ENCODE measurements at regions not wholly inside any gene's neighbourhood (a gene's known extent, or its start where the extent isn't known, plus 50 kb on each side); places are given as distances from the start of the nearest gene placed in this dataset.

- ATAC-seq (no peak), DNase-seq (ENCODE audit: low spot score) (no peak), FAIRE-seq (no peak)
- TF ChIP-seq ZNF619 (CRISPR knock-in tag; IDR thresholded peaks at IDR 0.05) (no peak), ZNF292 (CRISPR knock-in tag; IDR thresholded peaks at IDR 0.05; ENCODE audit: borderline replicate concordance, low read depth) (no peak)
- WGBS (ENCODE audit: low lambda C conversion rate), result 4% methylated on average over 2 of the region's 2 CpGs
- no peaks in the 10 kb centered on the region for H3K4me1 ChIP-seq (ENCODE audit: insufficient read depth, low read length)
- no TSS peak for BruUV-seq (replicated peaks)
- no peaks in the 10 kb centered on the region for H3K27me3 ChIP-seq (ENCODE audit: control insufficient read depth in 1 of 2, insufficient read depth in 2 of 2, low read length in 2 of 2)
- no peak overlapping the region for H3K27ac ChIP-seq (ENCODE audit: extremely low read length, insufficient read depth, low read length)
- no peaks in the 10 kb centered on the region for H3K9me3 ChIP-seq (ENCODE audit: low read length)
- H3K36me3 ChIP-seq (replicated peaks in 1 of 2; ENCODE audit: control insufficient read depth in 1 of 2, insufficient read depth in 2 of 2, low read length in 2 of 2), result no peaks in the 10 kb centered on the region
- no peak overlapping the region for H3K4me2 ChIP-seq (ENCODE audit: low read depth, low read length)
- no peaks in the 10 kb centered on the region for H4K20me1 ChIP-seq (ENCODE audit: insufficient read depth, low read length)
- no peaks in the 10 kb centered on the region for H3K79me2 ChIP-seq (ENCODE audit: insufficient read depth, low read length)
- no peak overlapping the region for H3K4me3 ChIP-seq (replicated peaks in 1 of 3; ENCODE audit: insufficient read depth in 1 of 3, low read depth in 2 of 3, low read length in 3 of 3)
- ChIA-PET POLR2A (no interaction called here), CTCF (ENCODE audit: low intra/inter-chr PET ratio, low total read pairs) (no interaction called here)
- intact Hi-C loops (cut with micrococcal nuclease; ENCODE audit: unreplicated experiment) (no loop called here), in situ Hi-C loops (cut with HindIII; ENCODE audit: extremely low pct_ligation_motif_present, low pct_unique_long_range_greater_than_20kb) (no loop called here)
- H3K9ac ChIP-seq (ENCODE audit: insufficient read depth, low read depth, low read length), result no peak overlapping the region
- H2AFZ ChIP-seq (ENCODE audit: low read length), result no peak overlapping the region
Observed at GRCh38 chr16:7233975-7234374, 98.7 kb upstream of the RBFOX1 start.

- Histone ChIP-seq H3K27me3 (ENCODE audit: control insufficient read depth in 1 of 2, insufficient read depth in 2 of 2, low read length in 2 of 2) (peaks cover 0 to 6% of the 10 kb centered on the region in 2 experiments; a peak in 1 of 5 replicates), H3K4me1 (ENCODE audit: insufficient read depth, low read length) (no peaks in the 10 kb centered on the region), H2AFZ (ENCODE audit: low read length) (no peak overlapping the region), H3K4me2 (ENCODE audit: low read depth, low read length) (no peak overlapping the region), H3K36me3 (replicated peaks in 1 of 2; ENCODE audit: control insufficient read depth in 1 of 2, insufficient read depth in 2 of 2, low read length in 2 of 2) (no peaks in the 10 kb centered on the region), H3K4me3 (replicated peaks in 1 of 3; ENCODE audit: insufficient read depth in 1 of 3, low read depth in 2 of 3, low read length in 3 of 3) (no peak overlapping the region), H4K20me1 (ENCODE audit: insufficient read depth, low read length) (no peaks in the 10 kb centered on the region), H3K27ac (ENCODE audit: extremely low read length, insufficient read depth, low read length) (no peak overlapping the region), H3K9ac (ENCODE audit: insufficient read depth, low read depth, low read length) (no peak overlapping the region), H3K9me3 (ENCODE audit: low read length) (0 out of 2 replicates have a peak, but pooled peaks cover 4% of the 10 kb centered on the region), H3K79me2 (ENCODE audit: insufficient read depth, low read length) (no peaks in the 10 kb centered on the region)
- in situ Hi-C loops (cut with HindIII; ENCODE audit: extremely low pct_ligation_motif_present, low pct_unique_long_range_greater_than_20kb), result no loop called here
- intact Hi-C loops (cut with micrococcal nuclease; ENCODE audit: unreplicated experiment), result no loop called here
- CTCF ChIA-PET (ENCODE audit: low intra/inter-chr PET ratio, low total read pairs), result no interaction called here
- no TSS peak for BruUV-seq (replicated peaks)
- no peak for FAIRE-seq
- POLR2A ChIA-PET, result no interaction called here
- TF ChIP-seq NFE2L1 (CRISPR knock-in tag; IDR thresholded peaks at IDR 0.05; ENCODE audit: borderline replicate concordance) (no peak), ATF7 (IDR thresholded peaks at IDR 0.05) (peak; percentile 65), ATF7 (CRISPR knock-in tag; IDR thresholded peaks at IDR 0.05) (no peak), MAFF (IDR thresholded peaks at IDR 0.05; ENCODE audit: low read depth, low read length) (no peak), ZFP36L2 (CRISPR knock-in tag; IDR thresholded peaks at IDR 0.05) (no peak), CREB1 (IDR thresholded peaks at IDR 0.05) (peak; percentile 82), CREB1 (CRISPR knock-in tag; IDR thresholded peaks at IDR 0.05) (no peak), ZNF160 (CRISPR knock-in tag; IDR thresholded peaks at IDR 0.05) (no peak)
- no peak for DNase-seq (ENCODE audit: low spot score)
- WGBS (ENCODE audit: low lambda C conversion rate), result 8% methylated on average over 5 of the region's 5 CpGs
- ATAC-seq, result no peak
Observed at GRCh38 chr16:7231762-7232161, 100.9 kb upstream of the RBFOX1 start.

Measured in HepG2 (cell line).